ENCODE measurements at regions not wholly inside any gene's neighbourhood (a gene's known extent, or its start where the extent isn't known, plus 50 kb on each side); places are given as distances from the start of the nearest gene placed in this dataset.

DNA sequence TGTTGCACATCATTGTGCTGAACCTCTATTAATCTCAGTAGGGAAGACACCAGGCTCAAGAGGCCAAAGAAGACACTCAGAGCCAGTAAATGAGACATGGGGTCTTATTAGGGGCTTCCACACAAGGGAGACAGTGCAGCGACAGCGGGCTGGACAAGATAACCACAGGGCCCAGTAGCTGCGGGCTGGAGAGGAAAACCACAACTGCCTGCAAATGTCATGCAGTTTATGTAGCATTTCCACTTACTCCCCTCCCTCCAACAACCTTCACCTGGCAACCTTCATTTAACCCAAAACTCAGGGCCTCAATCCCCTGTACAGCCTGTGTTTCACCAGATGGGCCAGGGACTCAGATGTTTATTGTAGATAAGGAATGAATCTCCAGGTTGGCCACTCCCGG lies 185.6 kb downstream of the UTP18 start:
- Mint-ChIP-seq H3K36me3 (ENCODE audit: low read depth) (no peaks in the 10 kb centered on the region; the same call in 2 of the 3 replicates), H3K4me1 (no peaks in the 10 kb centered on the region), H3K4me3 (no peak overlapping the region), H3K27ac (no peak overlapping the region), H3K27me3 (ENCODE audit: insufficient read depth, low read depth, poor library complexity) (peaks cover 2% of the 10 kb centered on the region), H3K9me3 (peaks cover 3% of the 10 kb centered on the region; the same call in 1 of the 3 replicates)
- no peaks in the 10 kb centered on the region for H3K79me2 ChIP-seq (replicated peaks; ENCODE audit: insufficient read depth)
- H3K27ac ChIP-seq (ENCODE audit: low read depth), result no peak overlapping the region
- H3K4me1 ChIP-seq (ENCODE audit: insufficient read depth), result no peaks in the 10 kb centered on the region
- peaks cover 11% of the 10 kb centered on the region for H3K9me2 ChIP-seq (ENCODE audit: insufficient read depth)
- H3K4me2 ChIP-seq, result no peak overlapping the region
- H3K27me3 ChIP-seq (ENCODE audit: insufficient read depth), result no peaks in the 10 kb centered on the region
- DNase-seq (ENCODE audit: low spot score) (no peak), ATAC-seq (no peak)
- no peaks in the 10 kb centered on the region for H3F3A ChIP-seq (replicated peaks; ENCODE audit: low read depth)
- H2AFZ ChIP-seq, result no peak overlapping the region
- no peaks in the 10 kb centered on the region for H3K36me3 ChIP-seq (ENCODE audit: insufficient read depth)
- no peak overlapping the region for H3K4me3 ChIP-seq
- no peaks in the 10 kb centered on the region for H4K20me1 ChIP-seq (replicated peaks; ENCODE audit: insufficient read depth)
- TF ChIP-seq STAT1 (IDR thresholded peaks at IDR 0.05; ENCODE audit: unreplicated experiment) (no peak), POLR2AphosphoS5 (IDR thresholded peaks at IDR 0.05; ENCODE audit: low read depth) (no peak), EZH2phosphoT487 (IDR thresholded peaks at IDR 0.05; ENCODE audit: unreplicated experiment) (no peak), CREB1 (CRISPR knock-in tag; IDR thresholded peaks at IDR 0.05; ENCODE audit: low read depth) (no peak), ZNF114 (CRISPR knock-in tag; IDR thresholded peaks at IDR 0.05) (no peak), NANOG (IDR thresholded peaks at IDR 0.05; ENCODE audit: borderline replicate concordance) (no peak), EZH2 (IDR thresholded peaks at IDR 0.05; ENCODE audit: low read depth, unreplicated experiment) (no peak), JUNB (IDR thresholded peaks at IDR 0.05; ENCODE audit: unreplicated experiment) (no peak), ZNF331 (CRISPR knock-in tag; IDR thresholded peaks at IDR 0.05; ENCODE audit: low read depth) (no peak)
- TF ChIP-seq, protein P1, sequence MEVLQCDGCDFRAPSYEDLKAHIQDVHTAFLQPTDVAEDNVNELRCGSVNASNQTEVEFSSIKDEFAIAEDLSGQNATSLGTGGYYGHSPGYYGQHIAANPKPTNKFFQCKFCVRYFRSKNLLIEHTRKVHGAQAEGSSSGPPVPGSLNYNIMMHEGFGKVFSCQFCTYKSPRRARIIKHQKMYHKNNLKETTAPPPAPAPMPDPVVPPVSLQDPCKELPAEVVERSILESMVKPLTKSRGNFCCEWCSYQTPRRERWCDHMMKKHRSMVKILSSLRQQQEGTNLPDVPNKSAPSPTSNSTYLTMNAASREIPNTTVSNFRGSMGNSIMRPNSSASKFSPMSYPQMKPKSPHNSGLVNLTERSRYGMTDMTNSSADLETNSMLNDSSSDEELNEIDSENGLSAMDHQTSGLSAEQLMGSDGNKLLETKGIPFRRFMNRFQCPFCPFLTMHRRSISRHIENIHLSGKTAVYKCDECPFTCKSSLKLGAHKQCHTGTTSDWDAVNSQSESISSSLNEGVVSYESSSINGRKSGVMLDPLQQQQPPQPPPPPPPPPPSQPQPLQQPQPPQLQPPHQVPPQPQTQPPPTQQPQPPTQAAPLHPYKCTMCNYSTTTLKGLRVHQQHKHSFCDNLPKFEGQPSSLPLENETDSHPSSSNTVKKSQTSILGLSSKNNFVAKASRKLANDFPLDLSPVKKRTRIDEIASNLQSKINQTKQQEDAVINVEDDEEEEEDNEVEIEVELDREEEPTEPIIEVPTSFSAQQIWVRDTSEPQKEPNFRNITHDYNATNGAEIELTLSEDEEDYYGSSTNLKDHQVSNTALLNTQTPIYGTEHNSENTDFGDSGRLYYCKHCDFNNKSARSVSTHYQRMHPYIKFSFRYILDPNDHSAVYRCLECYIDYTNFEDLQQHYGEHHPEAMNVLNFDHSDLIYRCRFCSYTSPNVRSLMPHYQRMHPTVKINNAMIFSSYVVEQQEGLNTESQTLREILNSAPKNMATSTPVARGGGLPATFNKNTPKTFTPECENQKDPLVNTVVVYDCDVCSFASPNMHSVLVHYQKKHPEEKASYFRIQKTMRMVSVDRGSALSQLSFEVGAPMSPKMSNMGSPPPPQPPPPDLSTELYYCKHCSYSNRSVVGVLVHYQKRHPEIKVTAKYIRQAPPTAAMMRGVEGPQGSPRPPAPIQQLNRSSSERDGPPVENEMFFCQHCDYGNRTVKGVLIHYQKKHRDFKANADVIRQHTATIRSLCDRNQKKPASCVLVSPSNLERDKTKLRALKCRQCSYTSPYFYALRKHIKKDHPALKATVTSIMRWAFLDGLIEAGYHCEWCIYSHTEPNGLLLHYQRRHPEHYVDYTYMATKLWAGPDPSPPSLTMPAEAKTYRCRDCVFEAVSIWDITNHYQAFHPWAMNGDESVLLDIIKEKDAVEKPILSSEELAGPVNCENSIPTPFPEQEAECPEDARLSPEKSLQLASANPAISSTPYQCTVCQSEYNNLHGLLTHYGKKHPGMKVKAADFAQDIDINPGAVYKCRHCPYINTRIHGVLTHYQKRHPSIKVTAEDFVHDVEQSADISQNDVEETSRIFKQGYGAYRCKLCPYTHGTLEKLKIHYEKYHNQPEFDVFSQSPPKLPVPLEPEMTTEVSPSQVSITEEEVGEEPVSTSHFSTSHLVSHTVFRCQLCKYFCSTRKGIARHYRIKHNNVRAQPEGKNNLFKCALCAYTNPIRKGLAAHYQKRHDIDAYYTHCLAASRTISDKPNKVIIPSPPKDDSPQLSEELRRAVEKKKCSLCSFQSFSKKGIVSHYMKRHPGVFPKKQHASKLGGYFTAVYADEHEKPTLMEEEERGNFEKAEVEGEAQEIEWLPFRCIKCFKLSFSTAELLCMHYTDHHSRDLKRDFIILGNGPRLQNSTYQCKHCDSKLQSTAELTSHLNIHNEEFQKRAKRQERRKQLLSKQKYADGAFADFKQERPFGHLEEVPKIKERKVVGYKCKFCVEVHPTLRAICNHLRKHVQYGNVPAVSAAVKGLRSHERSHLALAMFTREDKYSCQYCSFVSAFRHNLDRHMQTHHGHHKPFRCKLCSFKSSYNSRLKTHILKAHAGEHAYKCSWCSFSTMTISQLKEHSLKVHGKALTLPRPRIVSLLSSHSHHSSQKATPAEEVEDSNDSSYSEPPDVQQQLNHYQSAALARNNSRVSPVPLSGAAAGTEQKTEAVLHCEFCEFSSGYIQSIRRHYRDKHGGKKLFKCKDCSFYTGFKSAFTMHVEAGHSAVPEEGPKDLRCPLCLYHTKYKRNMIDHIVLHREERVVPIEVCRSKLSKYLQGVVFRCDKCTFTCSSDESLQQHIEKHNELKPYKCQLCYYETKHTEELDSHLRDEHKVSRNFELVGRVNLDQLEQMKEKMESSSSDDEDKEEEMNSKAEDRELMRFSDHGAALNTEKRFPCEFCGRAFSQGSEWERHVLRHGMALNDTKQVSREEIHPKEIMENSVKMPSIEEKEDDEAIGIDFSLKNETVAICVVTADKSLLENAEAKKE (CRISPR knock-in tag; IDR thresholded peaks at IDR 0.05), result no peak
- TF ChIP-seq, protein P2, sequence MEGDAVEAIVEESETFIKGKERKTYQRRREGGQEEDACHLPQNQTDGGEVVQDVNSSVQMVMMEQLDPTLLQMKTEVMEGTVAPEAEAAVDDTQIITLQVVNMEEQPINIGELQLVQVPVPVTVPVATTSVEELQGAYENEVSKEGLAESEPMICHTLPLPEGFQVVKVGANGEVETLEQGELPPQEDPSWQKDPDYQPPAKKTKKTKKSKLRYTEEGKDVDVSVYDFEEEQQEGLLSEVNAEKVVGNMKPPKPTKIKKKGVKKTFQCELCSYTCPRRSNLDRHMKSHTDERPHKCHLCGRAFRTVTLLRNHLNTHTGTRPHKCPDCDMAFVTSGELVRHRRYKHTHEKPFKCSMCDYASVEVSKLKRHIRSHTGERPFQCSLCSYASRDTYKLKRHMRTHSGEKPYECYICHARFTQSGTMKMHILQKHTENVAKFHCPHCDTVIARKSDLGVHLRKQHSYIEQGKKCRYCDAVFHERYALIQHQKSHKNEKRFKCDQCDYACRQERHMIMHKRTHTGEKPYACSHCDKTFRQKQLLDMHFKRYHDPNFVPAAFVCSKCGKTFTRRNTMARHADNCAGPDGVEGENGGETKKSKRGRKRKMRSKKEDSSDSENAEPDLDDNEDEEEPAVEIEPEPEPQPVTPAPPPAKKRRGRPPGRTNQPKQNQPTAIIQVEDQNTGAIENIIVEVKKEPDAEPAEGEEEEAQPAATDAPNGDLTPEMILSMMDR (conservative IDR thresholded peaks at IDR 0.05; ENCODE audit: low read depth in 2 of 2), result no peak
- TF ChIP-seq, protein P3, sequence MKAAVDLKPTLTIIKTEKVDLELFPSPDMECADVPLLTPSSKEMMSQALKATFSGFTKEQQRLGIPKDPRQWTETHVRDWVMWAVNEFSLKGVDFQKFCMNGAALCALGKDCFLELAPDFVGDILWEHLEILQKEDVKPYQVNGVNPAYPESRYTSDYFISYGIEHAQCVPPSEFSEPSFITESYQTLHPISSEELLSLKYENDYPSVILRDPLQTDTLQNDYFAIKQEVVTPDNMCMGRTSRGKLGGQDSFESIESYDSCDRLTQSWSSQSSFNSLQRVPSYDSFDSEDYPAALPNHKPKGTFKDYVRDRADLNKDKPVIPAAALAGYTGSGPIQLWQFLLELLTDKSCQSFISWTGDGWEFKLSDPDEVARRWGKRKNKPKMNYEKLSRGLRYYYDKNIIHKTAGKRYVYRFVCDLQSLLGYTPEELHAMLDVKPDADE (IDR thresholded peaks at IDR 0.05), result no peak
- TF ChIP-seq, protein P4, sequence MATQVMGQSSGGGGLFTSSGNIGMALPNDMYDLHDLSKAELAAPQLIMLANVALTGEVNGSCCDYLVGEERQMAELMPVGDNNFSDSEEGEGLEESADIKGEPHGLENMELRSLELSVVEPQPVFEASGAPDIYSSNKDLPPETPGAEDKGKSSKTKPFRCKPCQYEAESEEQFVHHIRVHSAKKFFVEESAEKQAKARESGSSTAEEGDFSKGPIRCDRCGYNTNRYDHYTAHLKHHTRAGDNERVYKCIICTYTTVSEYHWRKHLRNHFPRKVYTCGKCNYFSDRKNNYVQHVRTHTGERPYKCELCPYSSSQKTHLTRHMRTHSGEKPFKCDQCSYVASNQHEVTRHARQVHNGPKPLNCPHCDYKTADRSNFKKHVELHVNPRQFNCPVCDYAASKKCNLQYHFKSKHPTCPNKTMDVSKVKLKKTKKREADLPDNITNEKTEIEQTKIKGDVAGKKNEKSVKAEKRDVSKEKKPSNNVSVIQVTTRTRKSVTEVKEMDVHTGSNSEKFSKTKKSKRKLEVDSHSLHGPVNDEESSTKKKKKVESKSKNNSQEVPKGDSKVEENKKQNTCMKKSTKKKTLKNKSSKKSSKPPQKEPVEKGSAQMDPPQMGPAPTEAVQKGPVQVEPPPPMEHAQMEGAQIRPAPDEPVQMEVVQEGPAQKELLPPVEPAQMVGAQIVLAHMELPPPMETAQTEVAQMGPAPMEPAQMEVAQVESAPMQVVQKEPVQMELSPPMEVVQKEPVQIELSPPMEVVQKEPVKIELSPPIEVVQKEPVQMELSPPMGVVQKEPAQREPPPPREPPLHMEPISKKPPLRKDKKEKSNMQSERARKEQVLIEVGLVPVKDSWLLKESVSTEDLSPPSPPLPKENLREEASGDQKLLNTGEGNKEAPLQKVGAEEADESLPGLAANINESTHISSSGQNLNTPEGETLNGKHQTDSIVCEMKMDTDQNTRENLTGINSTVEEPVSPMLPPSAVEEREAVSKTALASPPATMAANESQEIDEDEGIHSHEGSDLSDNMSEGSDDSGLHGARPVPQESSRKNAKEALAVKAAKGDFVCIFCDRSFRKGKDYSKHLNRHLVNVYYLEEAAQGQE (IDR thresholded peaks at IDR 0.05; ENCODE audit: unreplicated experiment), result no peak
